Cardiac fibroblast (primary cell): ENCODE measurements at regions not wholly inside any gene's neighbourhood (a gene's known extent, or its start where the extent isn't known, plus 50 kb on each side); places are given as distances from the start of the nearest gene placed in this dataset.

Experiments
- DNase-seq, 2 donors: peaks; one replicate each; pipeline versions ENCODE4 v3.0.0 to v3.0.0-alpha.2; 2010; ENCODE audit warnings: low read depth in 2 of 2
- H3K4me3 ChIP-seq, 2 donors: replicated peaks in 1 of 2; 1 replicate in 1 of 2; 2 replicates in 1 of 2; pipeline ENCODE4 v1.5.1; 2011; ENCODE audit warnings: low read depth in 2 of 2, low read length in 2 of 2, mild to moderate bottlenecking in 2 of 2, moderate library complexity in 1 of 2
- CTCF ChIP-seq: IDR thresholded peaks from one replicate; pipeline ENCODE4 v1.5.1; 2011; ENCODE audit warnings: low read depth, mild to moderate bottlenecking, low read length, inconsistent platforms

- DNase-seq = peak; percentile 70 to 72
These were observed 737.1 kb downstream of the FAT4 start for GRCh38 chr4:126051689-126052424.

GRCh38 chr4:126056116-126056650 lies 741.4 kb downstream of the FAT4 start:
- TF ChIP-seq CTCF = no peak
- H3K4me3 ChIP-seq = no peak overlapping the region
- DNase-seq = no peak

More at GRCh38 chr4:126051689-126052424, 737.1 kb downstream of the FAT4 start:
- no peak overlapping the region for H3K4me3 ChIP-seq
- peak; percentile 22 for TF ChIP-seq CTCF

- no peak overlapping the region for H3K4me3 ChIP-seq
- no peak for DNase-seq
- TF ChIP-seq CTCF = no peak
These were observed 742.6 kb downstream of the FAT4 start for GRCh38 chr4:126057371-126057770.

GRCh38 chr4:126058596-126058995 lies 743.8 kb downstream of the FAT4 start:
- no peak for TF ChIP-seq CTCF
- DNase-seq = no peak
- no peak overlapping the region for H3K4me3 ChIP-seq

- H3K4me3 ChIP-seq = no peak overlapping the region
- DNase-seq = no peak
- TF ChIP-seq CTCF = no peak
These were observed 746.9 kb downstream of the FAT4 start for GRCh38 chr4:126061655-126062054.

GRCh38 chr4:126065016-126065415 lies 750.3 kb downstream of the FAT4 start:
- DNase-seq = no peak
- TF ChIP-seq CTCF = no peak
- H3K4me3 ChIP-seq = no peak overlapping the region
